ENCODE measurements at regions not wholly inside any gene's neighbourhood (a gene's known extent, or its start where the extent isn't known, plus 50 kb on each side); places are given as distances from the start of the nearest gene placed in this dataset.

DNA sequence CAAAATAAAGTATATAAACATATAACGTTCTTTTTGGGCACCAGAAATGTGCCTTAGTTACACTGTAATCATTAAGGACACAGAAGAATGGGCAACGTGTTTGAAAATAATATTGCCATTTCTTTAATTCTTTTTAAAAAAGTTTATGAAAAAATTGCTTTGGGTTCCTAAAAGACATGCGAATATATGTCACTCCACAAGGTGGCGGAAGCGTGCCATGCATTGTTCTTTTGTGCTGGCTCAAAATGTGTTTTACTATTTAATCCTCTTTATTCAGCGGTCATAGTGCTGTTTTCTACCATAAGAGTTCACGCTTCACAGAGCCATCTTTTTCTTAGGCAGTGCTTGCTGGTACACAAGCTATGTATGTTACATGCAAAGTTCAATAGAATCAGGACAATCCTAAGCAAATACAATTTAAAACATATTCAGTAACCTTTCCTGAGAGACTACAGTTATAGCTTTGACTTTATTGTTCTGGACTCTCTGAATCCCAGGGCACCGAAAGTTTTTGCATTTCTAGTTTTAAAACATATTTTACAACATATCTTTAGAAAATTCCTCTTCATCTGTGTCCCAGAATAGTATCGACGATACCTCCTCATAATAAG is 147.8 kb upstream of the ERBB4 start:
- DNase-seq, result peak; percentile 6

GRCh38 chr2:212683346-212684097 is 144.9 kb upstream of the ERBB4 start:
- no peak for DNase-seq

- DNase-seq, result no peak
These were observed 144.3 kb upstream of the ERBB4 start for GRCh38 chr2:212682937-212683336.

GRCh38 chr2:212677466-212677865 is 138.9 kb upstream of the ERBB4 start:
- no peak for DNase-seq

DNA sequence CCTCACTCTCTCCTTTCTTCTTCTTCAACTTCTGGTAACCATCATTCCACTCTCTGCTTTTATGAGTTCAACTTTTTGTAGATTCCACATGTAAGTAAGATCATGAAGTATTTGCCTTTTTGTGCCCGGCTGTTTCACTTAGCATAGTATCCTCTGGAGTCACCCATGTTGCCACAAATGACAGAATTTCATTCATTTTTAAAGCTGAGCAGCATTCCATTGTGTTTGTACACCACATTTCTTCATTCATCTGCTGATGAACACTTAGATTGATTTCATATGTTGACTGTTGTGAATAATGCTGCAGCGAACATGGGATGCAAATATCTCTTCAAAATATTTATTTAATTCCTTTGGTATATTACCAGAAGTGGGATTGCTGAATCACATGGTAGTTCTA is 133.6 kb upstream of the ERBB4 start:
- no peak for DNase-seq

- no peak for DNase-seq
These were observed 131.2 kb upstream of the ERBB4 start for GRCh38 chr2:212669761-212670160.

- no peak for DNase-seq
These were observed 129.2 kb upstream of the ERBB4 start for GRCh38 chr2:212667751-212668316.

- no peak for DNase-seq
These were observed 127.3 kb upstream of the ERBB4 start for GRCh38 chr2:212665948-212666347.

GRCh38 chr2:212659441-212659840 is 120.8 kb upstream of the ERBB4 start:
- no peak for DNase-seq

- no peak for DNase-seq
These were observed 111.0 kb upstream of the ERBB4 start for GRCh38 chr2:212649646-212650045.

- no peak for DNase-seq
These were observed 108.2 kb upstream of the ERBB4 start for GRCh38 chr2:212646698-212647366.

- DNase-seq, result no peak
These were observed 105.7 kb upstream of the ERBB4 start for GRCh38 chr2:212644195-212644837.

GRCh38 chr2:212640428-212640827 is 101.8 kb upstream of the ERBB4 start:
- no peak for DNase-seq

DNA sequence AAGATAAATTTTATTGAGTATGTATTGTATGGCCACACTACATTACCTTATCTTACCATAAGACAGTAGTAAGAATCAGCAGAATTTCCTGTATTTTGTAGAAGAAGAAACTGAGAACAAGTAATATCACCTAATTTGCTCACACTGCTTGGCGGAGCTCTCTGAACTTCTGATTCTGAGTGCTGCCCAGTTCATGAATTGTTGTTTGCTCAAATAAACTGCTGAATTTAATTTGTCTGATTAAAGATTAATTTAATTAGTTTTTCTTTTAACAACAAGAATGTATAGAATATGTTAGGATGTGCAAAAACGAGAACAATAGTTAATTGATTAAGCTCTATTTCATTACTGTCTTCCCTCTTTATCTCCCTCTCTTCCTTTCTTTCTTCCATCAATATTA is 100.1 kb upstream of the ERBB4 start:
- no peak for DNase-seq

GRCh38 chr2:212628586-212628985 is 90.0 kb upstream of the ERBB4 start:
- no peak for DNase-seq

DNA sequence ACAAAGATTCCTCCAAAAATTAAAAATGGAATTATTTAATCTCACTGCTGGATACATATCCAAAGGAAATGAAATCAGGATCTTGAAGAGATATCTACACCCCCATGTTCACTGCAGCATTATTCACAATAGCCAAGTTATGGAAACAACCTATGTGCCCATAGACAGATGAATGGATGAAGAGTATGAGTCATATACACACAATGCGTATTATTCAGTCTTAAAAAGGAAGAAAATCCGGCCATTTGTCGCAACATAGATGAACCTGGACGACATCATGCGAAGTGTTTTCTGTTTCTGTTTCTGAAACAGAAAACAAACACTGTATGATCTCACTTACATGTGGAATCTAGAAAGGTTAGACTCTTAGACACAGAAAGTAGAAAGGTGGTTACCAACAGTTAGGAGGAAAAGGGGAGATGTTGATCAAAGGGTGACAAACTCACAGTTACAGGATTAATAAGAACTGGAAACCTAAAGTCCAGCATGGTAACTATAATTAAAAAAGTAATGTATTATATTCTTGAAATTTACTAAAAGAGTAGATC is 87.8 kb upstream of the ERBB4 start:
- DNase-seq, result no peak

- no peak for DNase-seq
These were observed 81.4 kb upstream of the ERBB4 start for GRCh38 chr2:212619954-212620353.

- no peak for DNase-seq
These were observed 80.0 kb upstream of the ERBB4 start for GRCh38 chr2:212618636-212619035.

DNA sequence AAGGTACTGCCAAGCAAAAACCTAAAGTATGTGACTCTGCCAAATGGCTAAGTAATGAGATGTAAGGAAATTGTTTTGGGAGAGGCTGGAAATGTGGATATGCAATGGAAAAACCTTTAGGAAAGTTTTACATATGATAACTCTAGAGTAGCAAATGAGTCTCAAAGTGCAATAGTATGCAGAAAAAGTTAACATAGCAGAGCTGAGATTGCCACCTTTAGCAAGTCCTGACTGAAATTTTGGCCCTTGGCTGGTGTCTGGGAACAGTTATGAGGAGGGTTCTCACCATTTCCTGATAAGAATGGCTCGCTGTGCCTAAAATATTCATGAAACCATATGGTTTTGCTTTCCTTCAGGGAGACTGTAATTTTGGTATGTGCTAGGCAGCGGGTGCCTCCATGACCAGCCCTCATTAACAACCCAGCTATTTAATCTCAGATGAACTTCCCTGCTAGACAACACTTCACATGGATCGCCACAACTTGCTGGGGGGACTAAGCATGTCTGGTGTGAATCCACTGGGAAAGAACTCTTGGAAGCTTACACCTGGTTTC is 72.3 kb upstream of the ERBB4 start:
- DNase-seq, result no peak

DNA sequence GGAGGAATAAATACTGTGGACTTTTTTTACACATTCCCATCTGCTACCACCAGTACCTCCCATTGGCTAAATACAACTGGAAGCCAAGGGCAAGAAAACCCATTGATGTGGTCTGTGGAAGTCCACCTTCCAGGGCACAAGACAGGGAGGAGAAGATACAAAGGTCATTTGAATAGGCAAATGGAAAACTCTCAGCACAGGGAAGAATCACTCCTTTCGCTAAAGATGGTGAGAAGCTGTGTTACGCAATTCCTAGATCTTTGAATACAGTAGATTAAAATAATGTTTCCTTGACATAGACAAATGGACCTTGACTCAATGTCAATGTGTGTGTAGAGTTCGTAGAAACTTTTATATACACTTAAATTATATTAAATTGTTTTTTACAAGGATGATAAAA is 70.9 kb upstream of the ERBB4 start:
- DNase-seq, result no peak

- DNase-seq, result no peak
These were observed 68.5 kb upstream of the ERBB4 start for GRCh38 chr2:212607080-212607479.

DNA sequence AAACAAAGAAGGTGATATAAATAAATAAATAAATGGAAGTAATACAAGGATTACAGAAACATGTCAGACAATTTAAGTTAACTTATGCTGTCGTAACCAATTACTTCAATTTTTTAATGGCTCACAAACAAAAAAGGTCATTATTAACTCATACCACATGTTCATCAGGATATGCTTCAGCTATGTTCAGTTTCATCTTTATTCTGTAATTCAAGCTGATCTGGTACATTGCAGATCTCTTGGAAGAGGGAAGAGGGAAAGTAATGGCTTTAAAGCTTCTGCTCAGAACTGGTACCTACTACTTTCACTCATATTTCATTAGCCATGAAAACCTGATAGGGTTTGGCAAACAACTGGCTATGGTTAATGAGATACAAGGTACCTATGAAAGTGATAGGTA is 67.6 kb upstream of the ERBB4 start:
- no peak for DNase-seq

GRCh38 chr2:212596688-212597087 is 58.1 kb upstream of the ERBB4 start:
- no peak for DNase-seq

Data from NCI-H510A (cell line).